C1 segment of cervical spinal cord (tissue), 14 donors: ENCODE measurements at regions not wholly inside any gene's neighbourhood (a gene's known extent, or its start where the extent isn't known, plus 50 kb on each side); places are given as distances from the start of the nearest gene placed in this dataset.
"Not testable (repeated sequence)": the region's sequence is repeated elsewhere in the genome, so short reads cannot be mapped to it uniquely, and the experiment has no call there.

ENCODE experiments used
- DNase-seq, 14 donors: peaks; one replicate each; lab custom pipeline; 2025; lab: John Stamatoyannopoulos, UW

DNA sequence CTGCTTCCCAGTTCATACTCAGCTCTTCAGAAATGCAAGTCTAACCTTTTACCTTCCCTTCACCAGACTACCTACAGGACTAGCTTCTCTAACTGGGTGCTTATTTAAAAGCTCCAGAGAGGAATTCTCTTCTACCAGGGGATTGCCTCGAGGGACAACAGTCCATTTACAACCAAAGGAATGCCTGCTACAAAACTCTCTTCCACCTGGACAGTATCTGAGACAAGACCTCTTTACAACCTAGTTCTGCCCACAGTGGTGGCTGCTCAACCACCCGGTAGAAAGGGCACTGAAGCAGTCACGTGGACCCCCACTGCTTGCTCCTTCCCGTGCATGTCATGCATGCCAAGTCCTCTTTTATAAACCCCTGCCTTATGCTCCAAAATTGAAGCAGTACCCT is 158.1 kb upstream of the ANXA10 start:
- DNase-seq: no peak

DNA sequence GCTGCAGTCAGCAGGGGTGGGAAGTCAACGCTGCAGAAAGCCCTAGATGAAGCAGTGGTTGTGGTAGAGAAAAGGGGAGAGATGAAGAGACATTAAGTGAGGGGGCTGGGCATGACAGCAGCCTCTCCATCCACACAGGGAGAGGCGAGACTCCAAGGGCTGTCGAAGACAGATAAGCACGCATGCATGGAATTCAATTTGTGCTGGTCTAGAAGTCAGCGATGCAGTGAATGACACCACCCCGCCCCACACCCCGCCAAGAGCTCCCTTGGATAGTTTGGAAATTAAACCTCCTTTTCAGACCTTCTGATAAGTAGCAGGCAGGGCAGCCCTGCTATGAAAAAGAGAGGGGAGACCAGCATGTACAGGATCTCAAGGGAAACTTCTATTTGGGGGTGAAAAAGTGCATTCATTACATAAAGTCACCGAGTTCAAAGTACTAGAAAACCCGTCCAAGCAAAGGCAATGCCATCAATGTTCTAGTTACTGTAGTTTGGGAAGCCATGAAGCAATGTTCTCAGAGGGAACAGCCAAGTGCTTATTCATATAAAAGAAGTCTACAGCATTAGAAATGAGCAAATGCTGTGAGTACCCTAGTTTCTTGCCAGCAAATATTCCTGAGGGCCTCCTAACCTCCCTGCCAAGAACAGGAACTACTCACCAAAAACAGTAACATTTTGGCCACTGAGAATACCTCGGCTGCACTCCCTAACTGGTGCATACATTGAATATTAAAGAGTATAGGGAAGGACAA is 152.3 kb upstream of the ANXA10 start:
- DNase-seq: no peak

GRCh38 chr4:167943872-167944505 is 148.3 kb upstream of the ANXA10 start:
- no peak for DNase-seq

DNA sequence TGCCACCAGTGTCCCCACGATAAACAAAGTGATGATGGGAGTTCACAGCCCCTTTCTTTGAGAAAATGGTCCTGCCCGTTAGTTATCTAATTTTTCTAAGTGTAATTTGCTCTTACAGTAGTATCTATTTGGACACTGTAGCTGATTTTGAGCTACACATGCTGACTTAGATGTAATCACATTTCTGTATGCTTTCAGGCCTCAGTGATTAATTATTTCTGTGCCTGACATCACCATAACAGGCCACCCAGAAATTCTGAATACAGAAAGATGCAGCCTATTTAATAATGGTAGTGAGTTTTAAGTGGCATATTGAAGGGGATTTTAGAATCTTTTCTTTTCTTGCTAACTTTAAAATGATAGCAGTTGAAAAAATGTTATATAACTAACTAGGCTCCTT is 147.6 kb upstream of the ANXA10 start:
- DNase-seq: no peak

DNA sequence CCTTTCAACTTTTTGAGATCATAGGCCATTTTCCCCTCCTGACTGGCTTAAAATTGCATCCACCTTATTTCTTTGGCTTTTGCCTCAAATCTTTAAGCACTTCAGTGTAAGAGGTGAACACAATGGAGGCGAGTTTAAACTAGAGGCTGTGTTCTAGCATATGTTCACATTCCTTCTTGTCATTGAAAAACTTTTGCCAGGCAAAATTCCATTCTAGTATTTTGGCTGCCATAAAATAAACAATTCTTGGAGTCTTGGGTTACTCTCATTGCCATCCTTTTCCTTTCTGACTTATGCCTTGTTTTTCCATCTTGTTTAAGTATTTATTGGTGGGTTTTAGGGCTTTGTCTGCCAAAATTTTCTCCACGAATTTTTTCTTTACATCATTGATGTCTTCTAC is 137.3 kb upstream of the ANXA10 start:
- DNase-seq: no peak

DNA sequence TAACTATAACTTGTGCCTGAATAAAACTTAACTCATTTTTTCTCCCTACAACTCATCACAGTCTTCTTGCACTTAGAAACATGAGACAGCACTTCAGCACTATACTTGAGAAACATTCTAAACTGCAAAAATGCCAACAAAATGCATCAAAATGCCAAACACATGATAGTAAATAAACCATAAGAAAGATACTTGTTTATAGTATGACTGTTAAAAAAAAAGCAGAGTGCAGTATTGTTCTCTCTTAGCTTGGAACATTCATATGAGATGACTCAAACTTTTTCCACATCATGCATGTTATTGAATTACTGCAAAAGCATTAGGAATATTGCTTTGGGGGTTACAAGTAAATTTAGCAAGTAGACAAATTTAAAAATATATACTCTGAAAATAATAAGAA is 135.7 kb upstream of the ANXA10 start:
- no peak for DNase-seq

GRCh38 chr4:167964766-167965373 is 127.5 kb upstream of the ANXA10 start:
- no peak for DNase-seq

DNA sequence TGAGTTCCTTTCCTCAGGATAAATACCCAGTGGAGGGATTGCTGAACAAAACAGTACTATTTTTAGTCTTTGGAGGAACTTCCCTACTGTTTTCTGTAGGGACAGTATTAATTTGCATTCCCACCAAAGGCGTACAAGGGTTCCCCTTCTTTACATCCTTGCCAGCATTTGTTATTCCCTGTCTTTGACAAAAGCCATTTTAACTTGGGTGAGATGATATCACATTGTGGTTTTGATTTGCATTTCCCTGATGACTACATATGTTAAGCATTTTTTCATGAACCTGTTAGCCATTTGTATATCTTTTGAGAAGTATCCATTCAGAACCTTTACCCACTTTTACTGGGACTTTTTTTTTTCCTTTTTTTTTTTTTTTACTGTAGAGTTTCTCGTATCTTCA is 126.2 kb upstream of the ANXA10 start:
- DNase-seq: no peak

DNA sequence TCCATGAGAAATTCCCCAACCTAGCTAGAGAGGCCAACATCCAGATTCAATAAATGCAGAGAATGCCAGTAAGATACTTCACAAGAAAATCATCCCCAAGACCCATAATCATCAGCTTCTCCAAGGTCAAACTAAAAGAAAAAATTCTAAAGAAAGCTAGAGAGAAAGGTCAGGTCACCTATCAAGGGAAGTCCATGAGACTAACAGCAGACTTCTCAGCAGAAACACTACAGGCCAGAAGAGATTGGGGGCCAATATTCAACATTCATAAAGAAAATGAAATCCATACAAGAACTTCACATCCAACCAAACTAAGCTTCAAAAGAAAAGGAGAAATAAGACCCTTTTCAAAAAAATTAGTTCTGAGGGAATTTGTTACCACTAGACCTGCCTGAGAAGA is 118.8 kb upstream of the ANXA10 start:
- no peak for DNase-seq

DNA sequence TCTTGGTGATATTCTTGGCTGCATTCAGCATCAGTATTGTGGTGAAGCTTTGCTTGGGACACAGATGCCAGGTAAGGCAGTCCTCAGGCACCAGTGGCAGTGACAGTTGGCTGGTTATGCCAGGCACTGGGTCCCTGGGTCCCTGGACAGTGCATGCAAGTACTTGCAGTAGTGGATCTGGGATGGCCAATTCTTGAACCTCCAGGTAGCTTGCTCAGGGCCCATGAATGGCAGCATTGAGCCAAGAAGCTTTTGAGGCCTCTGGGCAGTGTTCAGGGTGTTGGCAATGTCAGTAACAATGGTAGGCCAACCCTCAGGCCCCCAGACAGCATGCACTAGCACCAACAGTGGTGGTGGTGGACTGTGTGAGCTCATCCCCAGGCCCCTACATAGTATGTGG is 106.8 kb upstream of the ANXA10 start:
- DNase-seq: no peak

DNA sequence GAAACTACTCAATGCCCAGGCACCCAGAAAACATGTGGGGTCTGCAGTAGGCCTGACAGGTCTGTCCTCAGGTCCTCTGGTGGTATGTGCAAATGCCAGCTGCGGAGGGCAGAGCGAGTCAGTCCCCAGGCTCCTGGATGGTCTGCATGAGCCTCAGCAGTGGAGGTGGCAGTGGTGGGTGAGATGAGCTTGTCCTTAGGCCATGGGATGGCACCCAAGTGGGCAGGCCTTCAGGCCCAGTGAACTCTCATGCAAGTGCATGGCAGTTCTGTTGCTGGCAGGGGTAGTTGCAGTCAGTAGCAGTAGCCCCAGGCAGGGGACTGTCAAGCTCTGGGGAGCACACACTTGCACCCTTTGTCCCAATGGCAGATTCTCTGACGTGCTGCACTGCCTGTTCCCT is 106.3 kb upstream of the ANXA10 start:
- DNase-seq: no peak

- no peak for DNase-seq
Observed at GRCh38 chr4:167987285-167987684, 105.1 kb upstream of the ANXA10 start.

GRCh38 chr4:167989815-167990214 is 102.5 kb upstream of the ANXA10 start:
- no peak for DNase-seq

GRCh38 chr4:168008112-168008511 is 84.2 kb upstream of the ANXA10 start:
- DNase-seq: not testable (repeated sequence)

GRCh38 chr4:168019019-168019651 is 73.2 kb upstream of the ANXA10 start:
- no peak for DNase-seq

GRCh38 chr4:168019921-168020320 is 72.4 kb upstream of the ANXA10 start:
- no peak for DNase-seq

DNA sequence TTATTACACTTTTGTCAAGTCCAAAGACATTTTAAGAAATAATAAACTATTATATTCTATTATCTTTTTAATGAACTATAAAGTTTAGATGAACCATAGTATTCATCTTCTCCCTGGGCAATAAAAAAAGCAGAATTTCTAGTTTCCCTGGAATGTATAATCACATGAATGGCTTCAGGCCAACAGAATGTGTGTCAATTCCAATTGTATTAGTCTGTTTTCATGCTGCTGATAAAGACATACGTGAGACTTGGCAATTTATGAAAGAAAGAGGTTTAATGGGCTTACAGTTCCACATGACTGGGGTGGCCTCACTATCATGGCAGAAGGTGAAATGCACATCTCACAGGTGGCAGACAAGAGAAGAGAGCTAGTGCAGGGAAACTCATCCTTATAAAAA is 70.7 kb upstream of the ANXA10 start:
- DNase-seq: no peak

- DNase-seq: no peak
Observed at GRCh38 chr4:168028568-168028967, 63.8 kb upstream of the ANXA10 start.

- no peak for DNase-seq
Observed at GRCh38 chr4:168028970-168029597, 63.3 kb upstream of the ANXA10 start.

DNA sequence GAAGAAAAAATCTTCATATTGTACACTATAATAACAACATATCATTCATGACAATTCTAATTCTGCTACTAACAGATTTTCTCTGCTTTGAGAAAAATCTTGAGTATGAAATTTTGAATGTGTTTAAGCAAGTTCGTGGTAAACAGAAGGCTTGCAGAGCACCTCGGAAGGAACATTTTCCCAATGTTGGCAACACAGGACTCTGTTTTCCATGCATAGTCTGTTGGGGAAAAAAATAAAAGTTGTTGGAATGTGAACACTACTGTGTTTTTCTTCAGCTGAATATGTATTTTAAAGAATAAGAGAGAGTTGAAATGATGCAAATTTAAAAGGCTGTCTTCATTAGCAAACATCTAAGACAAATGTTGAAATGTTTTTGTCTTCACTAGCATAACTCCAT is 54.7 kb upstream of the ANXA10 start:
- no peak for DNase-seq

DNA sequence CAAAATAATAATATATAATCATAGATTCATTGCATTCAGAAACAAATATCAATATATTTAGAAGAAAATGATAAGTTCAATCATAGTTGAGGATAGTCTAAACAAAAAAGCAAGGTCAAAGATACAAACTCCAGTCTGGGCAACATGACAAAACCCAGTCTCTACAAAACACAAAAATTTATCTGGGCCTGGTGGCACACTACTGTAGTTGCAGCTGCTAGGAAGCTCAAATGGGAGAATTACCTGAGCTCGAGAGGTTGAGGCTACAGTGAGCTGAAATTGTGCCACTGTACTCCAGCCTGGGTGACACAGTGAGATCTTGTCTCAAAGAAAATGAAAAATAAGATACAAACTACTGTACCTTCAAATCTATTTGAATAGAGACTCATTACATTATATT is 52.7 kb upstream of the ANXA10 start:
- DNase-seq: no peak
